GM18907 (cell line): ENCODE measurements at regions not wholly inside any gene's neighbourhood (a gene's known extent, or its start where the extent isn't known, plus 50 kb on each side); places are given as distances from the start of the nearest gene placed in this dataset.
"Not testable (repeated sequence)": the region's sequence is repeated elsewhere in the genome, so short reads cannot be mapped to it uniquely, and the experiment has no call there.

Experiments
- ATAC-seq: cut with Tn5 transposase; IDR thresholded peaks from one replicate; pipeline ENCODE4 v1.9.1; 2021; ENCODE audit warnings: mild to moderate bottlenecking, moderate library complexity; ENCODE audit not compliant: unreplicated experiment

DNA sequence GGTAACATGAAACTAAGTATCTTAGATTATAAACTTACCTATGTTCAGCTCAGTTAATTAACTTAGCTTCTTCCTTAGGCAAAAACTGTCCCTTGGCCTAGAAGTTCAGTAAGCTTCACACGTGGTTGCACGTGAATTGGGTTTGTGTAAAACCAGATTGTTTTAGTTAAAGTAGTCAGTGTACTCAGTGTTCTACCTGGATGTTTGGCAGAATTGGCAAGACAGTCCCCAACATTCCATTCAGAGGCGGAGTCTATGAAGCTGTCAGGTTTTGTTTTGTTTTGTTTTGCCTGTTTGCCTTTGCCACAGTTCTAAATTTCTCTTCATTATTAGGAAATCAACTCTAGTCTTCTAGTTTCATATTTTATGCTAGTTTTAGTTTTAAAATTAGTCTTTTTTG lies 105.3 kb upstream of the ZEB2 start:
- ATAC-seq, result no peak

DNA sequence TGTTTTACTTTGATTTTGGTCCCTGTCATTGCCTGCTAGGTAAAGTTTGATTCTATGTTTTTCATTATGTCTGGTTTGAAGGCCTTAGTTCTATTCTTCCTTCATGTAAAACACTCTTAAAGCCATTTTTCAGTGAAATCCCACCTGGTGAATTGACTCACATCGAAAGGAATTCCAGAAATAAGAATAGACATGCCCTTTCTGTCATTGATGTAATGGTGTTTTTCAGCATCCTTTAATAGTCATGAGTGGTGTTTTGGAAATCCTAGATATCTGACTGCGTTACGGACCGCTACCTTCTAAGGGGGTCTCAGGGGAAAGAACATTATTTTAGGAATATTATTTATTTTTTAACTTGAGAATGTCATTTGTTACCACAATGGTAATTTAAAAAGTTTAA lies 104.5 kb upstream of the ZEB2 start:
- no peak for ATAC-seq

DNA sequence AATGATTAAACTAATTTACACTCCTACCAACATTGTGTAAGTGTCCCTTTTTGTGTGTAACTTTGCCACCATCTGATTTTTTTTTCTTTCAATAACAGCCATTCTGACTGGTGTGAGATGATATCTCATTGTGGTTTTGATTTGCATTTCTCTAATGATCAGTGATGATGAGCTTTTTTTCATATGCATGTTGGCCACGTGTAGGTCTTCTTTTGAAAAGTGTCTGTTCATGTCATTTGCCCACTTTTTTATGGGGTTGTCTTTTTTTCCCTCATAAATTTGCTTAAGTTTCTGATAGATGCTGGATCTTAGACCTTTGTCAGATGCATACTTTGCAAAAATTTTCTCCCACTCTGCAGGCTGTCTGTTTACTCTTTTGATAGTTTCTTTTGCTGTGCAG lies 102.5 kb upstream of the ZEB2 start:
- not testable (repeated sequence) for ATAC-seq

GRCh38 chr2:144621266-144621665 lies 101.3 kb upstream of the ZEB2 start:
- no peak for ATAC-seq

DNA sequence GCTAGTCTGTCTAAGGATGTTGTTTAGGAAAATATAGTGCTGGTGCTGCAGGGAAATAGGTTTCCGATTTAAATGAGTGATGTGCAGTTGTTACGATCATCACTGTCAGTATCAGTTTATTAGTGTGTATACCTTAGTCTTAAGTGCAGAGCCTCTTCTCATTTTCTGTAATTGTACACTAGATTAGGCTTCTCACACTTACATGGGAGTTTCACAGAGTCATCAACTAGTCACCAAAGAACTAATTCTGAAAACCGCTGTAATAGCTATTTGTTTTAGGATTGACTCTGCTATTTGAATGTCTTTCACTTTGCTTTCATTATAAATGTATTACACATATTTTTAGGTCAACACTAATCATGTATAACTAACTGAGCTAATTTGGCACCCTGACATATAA lies 99.8 kb upstream of the ZEB2 start:
- ATAC-seq, result no peak

- not testable (repeated sequence) for ATAC-seq
These were observed 97.3 kb upstream of the ZEB2 start for GRCh38 chr2:144617171-144617570.

- ATAC-seq, result no peak
These were observed 96.1 kb upstream of the ZEB2 start for GRCh38 chr2:144615866-144616565.

GRCh38 chr2:144607891-144608521 lies 88.1 kb upstream of the ZEB2 start:
- no peak for ATAC-seq

GRCh38 chr2:144607099-144607498 lies 87.2 kb upstream of the ZEB2 start:
- no peak for ATAC-seq

DNA sequence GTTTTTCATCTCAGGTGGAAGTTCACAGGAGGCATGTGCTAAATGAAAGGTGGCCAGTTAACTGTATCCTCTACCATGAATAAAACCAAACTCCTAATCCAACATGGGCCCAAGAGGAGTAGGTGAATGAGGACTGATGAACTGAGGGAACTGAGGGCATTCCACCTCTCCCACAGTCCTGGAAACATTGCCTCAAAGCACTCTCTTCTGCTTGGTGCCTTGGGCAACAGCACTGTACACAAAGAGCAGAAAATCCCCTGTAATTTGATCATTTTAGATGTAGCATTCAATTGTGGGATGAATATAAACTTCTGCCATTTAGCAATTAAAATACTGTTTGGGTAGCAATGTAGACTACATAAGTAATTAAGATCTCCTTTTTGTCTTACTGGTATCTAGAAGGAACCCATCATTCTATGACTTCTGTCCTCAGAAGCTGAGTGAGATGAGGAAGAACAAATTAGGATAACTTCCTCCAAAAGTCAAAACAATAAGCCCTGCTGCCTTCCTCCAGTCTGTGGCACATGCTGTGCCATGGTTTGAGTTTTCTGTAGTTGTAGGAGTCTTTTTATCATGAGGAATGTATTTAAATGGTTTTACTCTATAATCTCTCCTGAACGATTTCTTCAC lies 86.7 kb upstream of the ZEB2 start:
- no peak for ATAC-seq

GRCh38 chr2:144605231-144605840 lies 85.4 kb upstream of the ZEB2 start:
- ATAC-seq, result no peak

GRCh38 chr2:144603334-144603733 lies 83.4 kb upstream of the ZEB2 start:
- ATAC-seq, result no peak

DNA sequence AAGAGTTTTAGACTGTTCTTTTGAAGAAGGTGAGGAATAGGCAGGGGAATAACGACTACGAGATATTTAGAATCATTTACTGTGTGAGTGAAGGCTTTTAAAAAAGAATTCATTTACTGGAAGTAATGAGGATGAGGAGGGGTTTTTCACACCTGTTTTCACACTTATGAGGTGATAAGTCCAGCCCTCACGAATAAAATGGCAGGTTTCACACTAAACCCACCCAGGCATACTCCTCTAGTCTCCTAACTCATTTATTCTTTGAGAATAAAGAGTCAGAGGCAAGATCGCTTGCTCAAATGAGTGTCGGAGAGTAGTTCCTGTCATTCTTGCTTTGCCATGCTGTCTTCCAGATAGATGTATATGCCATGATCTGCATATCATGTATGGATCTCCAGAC lies 79.0 kb upstream of the ZEB2 start:
- no peak for ATAC-seq

- ATAC-seq, result no peak
These were observed 78.1 kb upstream of the ZEB2 start for GRCh38 chr2:144597894-144598593.

DNA sequence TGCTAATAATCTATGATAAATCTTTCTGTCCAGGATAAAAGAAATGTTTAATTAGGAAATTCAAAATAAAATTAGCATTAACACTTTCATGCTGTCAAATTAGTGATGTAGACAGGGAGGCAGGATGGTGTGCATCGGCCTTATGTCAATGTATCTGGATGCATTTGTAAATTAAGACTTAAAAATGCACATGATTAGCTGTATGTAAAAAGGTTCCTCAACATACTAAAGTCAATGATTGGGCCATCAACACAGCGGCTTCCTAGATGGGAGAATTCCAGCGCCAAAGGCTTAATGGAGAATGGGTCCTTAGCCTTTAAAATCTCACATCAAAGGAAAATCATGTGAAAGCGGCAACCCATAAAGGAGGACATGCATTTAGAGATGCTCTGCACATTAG lies 77.5 kb upstream of the ZEB2 start:
- no peak for ATAC-seq

GRCh38 chr2:144596073-144596871 lies 76.4 kb upstream of the ZEB2 start:
- peak; percentile 92 for ATAC-seq

GRCh38 chr2:144595686-144596072 lies 75.8 kb upstream of the ZEB2 start:
- no peak for ATAC-seq

- no peak for ATAC-seq
These were observed 75.4 kb upstream of the ZEB2 start for GRCh38 chr2:144595279-144595678.

DNA sequence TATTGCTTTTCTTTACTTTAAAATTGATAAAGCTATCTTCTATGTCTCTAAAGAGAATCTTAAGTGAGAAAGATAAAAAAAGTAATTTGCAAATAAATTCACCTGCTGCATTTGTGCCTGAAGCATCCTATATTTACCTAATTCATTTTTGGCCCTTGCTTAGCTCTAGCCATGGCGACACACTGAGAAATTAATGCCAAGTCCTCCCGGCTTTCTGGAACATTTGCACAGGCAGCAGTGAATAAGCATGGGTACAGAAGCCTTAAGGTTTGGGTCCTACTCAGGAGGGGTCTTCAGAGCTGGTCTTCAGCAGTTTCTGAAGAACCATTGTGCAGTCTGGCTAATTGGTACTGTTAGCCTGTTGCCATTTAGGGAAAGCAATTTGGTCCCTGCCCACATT lies 73.9 kb upstream of the ZEB2 start:
- no peak for ATAC-seq

- no peak for ATAC-seq
These were observed 72.8 kb upstream of the ZEB2 start for GRCh38 chr2:144592500-144593256.
